OCI-LY3 (cell line): ENCODE measurements at regions not wholly inside any gene's neighbourhood (a gene's known extent, or its start where the extent isn't known, plus 50 kb on each side); places are given as distances from the start of the nearest gene placed in this dataset.

Experiments used
- CTCF ChIP-seq: fragments of 200-600, 300-600 bp; sonication (generic); IDR thresholded peaks from 2 replicates; pipeline ENCODE4 v1.5.1; 2014; ENCODE audit warnings: antibody characterized with exemption, low read length, low read depth
- EZH2phosphoT487 ChIP-seq: fragments of 200-600 bp; shearing (Covaris generic); IDR thresholded peaks from 2 replicates; pipeline ENCODE4 v1.6.1; 2018; ENCODE audit warnings: antibody characterized with exemption, mixed run types, low read depth

GRCh38 chr3:150129166-150129565, 158.5 kb upstream of the PFN2 start:
- no peak for TF ChIP-seq CTCF
- no peak for TF ChIP-seq EZH2phosphoT487
